Neural crest cell (in vitro differentiated cells): ENCODE measurements at regions not wholly inside any gene's neighbourhood (a gene's known extent, or its start where the extent isn't known, plus 50 kb on each side); places are given as distances from the start of the nearest gene placed in this dataset.

Experiments
- DNase-seq: peaks from one replicate; pipeline ENCODE4 v3.0.0; 2021; ENCODE audit warnings: low read depth, mixed read lengths, low spot score
- H3K27ac Mint-ChIP-seq: one replicate; pipeline ENCODE4 v1.8.0; 2021; ENCODE audit warnings: mild to moderate bottlenecking, mixed read lengths; ENCODE audit not compliant: unreplicated experiment
- H3K27me3 Mint-ChIP-seq: 2 replicates; pipeline ENCODE4 v1.8.0; 2021; ENCODE audit warnings: low read depth, mild to moderate bottlenecking, mixed read lengths
- H3K36me3 Mint-ChIP-seq: 2 replicates; pipeline ENCODE4 v1.8.0; 2021; ENCODE audit warnings: low read depth, mild to moderate bottlenecking, mixed read lengths
- H3K4me1 Mint-ChIP-seq: 2 replicates; pipeline ENCODE4 v1.8.0; 2021; ENCODE audit warnings: mixed read lengths
- H3K4me3 Mint-ChIP-seq: one replicate; pipeline ENCODE4 v1.8.0; 2021; ENCODE audit warnings: mild to moderate bottlenecking, mixed read lengths
- H3K9me3 Mint-ChIP-seq: 2 replicates; pipeline ENCODE4 v1.8.0; 2021; ENCODE audit warnings: mixed read lengths
- TF ChIP-seq, protein P1 (sequence below): fragments of 200-600 bp; sonication (generic); conservative IDR thresholded peaks from 2 replicates; pipeline ENCODE4 v1.5.0; 2021; ENCODE audit warnings: antibody characterized with exemption, mild to moderate bottlenecking

- Mint-ChIP-seq H3K27ac (no peak overlapping the region), H3K27me3 (peaks cover 33% of the 10 kb centered on the region), H3K4me1 (no peaks in the 10 kb centered on the region), H3K36me3 (no peaks in the 10 kb centered on the region), H3K4me3 (no peak overlapping the region), H3K9me3 (peaks cover 3% of the 10 kb centered on the region)
- TF ChIP-seq, protein P1, sequence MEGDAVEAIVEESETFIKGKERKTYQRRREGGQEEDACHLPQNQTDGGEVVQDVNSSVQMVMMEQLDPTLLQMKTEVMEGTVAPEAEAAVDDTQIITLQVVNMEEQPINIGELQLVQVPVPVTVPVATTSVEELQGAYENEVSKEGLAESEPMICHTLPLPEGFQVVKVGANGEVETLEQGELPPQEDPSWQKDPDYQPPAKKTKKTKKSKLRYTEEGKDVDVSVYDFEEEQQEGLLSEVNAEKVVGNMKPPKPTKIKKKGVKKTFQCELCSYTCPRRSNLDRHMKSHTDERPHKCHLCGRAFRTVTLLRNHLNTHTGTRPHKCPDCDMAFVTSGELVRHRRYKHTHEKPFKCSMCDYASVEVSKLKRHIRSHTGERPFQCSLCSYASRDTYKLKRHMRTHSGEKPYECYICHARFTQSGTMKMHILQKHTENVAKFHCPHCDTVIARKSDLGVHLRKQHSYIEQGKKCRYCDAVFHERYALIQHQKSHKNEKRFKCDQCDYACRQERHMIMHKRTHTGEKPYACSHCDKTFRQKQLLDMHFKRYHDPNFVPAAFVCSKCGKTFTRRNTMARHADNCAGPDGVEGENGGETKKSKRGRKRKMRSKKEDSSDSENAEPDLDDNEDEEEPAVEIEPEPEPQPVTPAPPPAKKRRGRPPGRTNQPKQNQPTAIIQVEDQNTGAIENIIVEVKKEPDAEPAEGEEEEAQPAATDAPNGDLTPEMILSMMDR: no peak
- no peak for DNase-seq
Measured at GRCh38 chr10:117726596-117727295, 184.2 kb downstream of the EMX2 start.

GRCh38 chr10:117727421-117727820, 184.9 kb downstream of the EMX2 start:
- TF ChIP-seq, protein P1: no peak
- Mint-ChIP-seq H3K4me1 (no peaks in the 10 kb centered on the region), H3K9me3 (peaks cover 3% of the 10 kb centered on the region)

DNA sequence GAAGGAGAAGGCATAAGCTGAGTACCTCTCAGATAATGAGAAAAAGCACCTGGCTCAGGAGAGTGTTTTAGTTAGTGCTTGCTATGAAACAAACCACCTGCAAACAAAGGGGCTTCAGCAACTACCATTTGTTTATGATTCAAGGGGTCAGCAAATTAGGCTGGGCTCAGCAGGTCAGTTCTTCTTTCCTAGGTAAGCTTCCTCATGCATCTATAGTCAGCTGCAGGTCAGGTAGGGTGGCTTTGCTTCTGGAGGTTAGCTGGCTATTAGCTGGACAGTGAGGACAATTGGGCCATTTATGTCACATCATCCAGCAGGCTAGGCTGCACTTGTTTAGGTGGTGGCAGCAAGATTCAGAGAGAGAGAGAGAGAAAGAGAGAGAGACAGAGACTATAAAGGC, 185.5 kb downstream of the EMX2 start:
- Mint-ChIP-seq H3K27me3 (peaks cover 38% of the 10 kb centered on the region), H3K4me3 (no peak overlapping the region), H3K27ac (no peak overlapping the region), H3K4me1 (no peaks in the 10 kb centered on the region), H3K36me3 (no peaks in the 10 kb centered on the region), H3K9me3 (peaks cover 3% of the 10 kb centered on the region)
- TF ChIP-seq, protein P1: no peak
- DNase-seq: no peak

More at GRCh38 chr10:117727421-117727820, 184.9 kb downstream of the EMX2 start:
- peaks cover 36% of the 10 kb centered on the region for H3K27me3 Mint-ChIP-seq
- no peak for DNase-seq
- no peaks in the 10 kb centered on the region for H3K36me3 Mint-ChIP-seq
- no peak overlapping the region for H3K4me3 Mint-ChIP-seq
- H3K27ac Mint-ChIP-seq: no peak overlapping the region

- no peaks in the 10 kb centered on the region for H3K9me3 Mint-ChIP-seq
- H3K4me1 Mint-ChIP-seq: peaks cover under 1% of the 10 kb centered on the region
- H3K27ac Mint-ChIP-seq: no peak overlapping the region
- TF ChIP-seq, protein P1: no peak
- no peak overlapping the region for H3K4me3 Mint-ChIP-seq
- H3K27me3 Mint-ChIP-seq: peaks cover 41% of the 10 kb centered on the region
- DNase-seq: no peak
- H3K36me3 Mint-ChIP-seq: no peaks in the 10 kb centered on the region
Measured at GRCh38 chr10:117729156-117729555, 186.6 kb downstream of the EMX2 start.

DNA sequence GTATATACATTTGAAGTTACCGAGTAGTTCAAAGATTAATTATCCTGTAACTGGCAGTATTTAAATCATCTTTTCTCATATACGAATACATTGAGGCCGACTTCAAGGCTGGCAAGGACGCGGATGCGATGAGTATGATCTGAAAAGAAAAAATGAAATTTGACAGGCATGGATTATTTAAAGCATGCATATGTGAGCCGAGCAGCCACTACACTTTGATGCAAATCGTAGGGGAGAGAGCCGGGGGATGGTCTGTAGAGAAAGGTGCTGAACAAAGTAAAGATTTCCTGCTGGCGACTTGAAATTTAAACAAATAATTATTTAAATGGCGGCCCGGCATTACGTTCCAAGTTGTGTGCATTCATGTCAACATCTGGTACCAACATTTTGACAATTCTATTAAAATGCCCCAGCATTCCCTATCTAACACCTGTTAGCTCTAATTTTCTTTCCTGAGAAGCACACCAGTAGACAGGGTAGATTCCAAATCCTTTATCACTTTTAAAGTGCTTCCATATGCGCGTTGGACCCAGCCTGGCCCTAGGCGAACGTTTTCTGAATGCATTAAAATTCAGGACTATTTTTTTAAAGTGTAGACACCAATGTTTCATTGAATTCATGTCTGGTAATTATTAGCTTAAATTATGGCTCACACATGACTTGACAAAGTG, 188.7 kb downstream of the EMX2 start:
- TF ChIP-seq, protein P1: no peak
- no peak for DNase-seq
- Mint-ChIP-seq H3K4me3 (no peak overlapping the region), H3K36me3 (no peaks in the 10 kb centered on the region), H3K27ac (no peak overlapping the region), H3K27me3 (peaks cover 59% of the 10 kb centered on the region), H3K4me1 (peaks cover 5% of the 10 kb centered on the region), H3K9me3 (no peaks in the 10 kb centered on the region)
